NB4 (cell line): ENCODE measurements at regions not wholly inside any gene's neighbourhood (a gene's known extent, or its start where the extent isn't known, plus 50 kb on each side); places are given as distances from the start of the nearest gene placed in this dataset.

ENCODE experiments used
- POLR2A ChIP-seq: IDR thresholded peaks from 2 replicates; pipeline ENCODE4 v1.6.1; 2011; ENCODE audit warnings: mild to moderate bottlenecking; ENCODE audit not compliant: insufficient read length; ENCODE audit errors: extremely low read depth
- TF ChIP-seq, protein P1 (sequence below): IDR thresholded peaks from one replicate; pipeline ENCODE4 v1.5.1; 2012; ENCODE audit warnings: low read depth, low read length

DNA sequence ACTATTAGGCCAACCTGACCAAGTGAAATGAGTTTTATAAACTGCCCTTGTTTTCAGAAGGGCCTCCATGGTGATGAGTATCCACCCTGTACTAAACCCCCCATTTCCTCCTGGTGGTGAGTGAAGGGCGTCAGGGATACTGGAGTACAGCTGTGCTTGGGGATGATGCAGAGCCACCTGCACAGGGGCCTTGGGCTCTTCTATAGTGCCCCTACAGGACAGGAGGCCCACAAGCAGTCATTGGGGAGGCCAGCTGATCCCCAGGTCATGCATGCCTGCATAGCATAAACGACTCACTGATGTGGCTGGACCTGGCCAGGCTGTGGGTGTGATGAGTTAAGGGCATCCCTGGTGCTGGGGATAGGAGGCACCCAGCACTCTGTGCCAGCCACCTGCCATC is 114.1 kb upstream of the CELF2 start:
- TF ChIP-seq, protein P1, sequence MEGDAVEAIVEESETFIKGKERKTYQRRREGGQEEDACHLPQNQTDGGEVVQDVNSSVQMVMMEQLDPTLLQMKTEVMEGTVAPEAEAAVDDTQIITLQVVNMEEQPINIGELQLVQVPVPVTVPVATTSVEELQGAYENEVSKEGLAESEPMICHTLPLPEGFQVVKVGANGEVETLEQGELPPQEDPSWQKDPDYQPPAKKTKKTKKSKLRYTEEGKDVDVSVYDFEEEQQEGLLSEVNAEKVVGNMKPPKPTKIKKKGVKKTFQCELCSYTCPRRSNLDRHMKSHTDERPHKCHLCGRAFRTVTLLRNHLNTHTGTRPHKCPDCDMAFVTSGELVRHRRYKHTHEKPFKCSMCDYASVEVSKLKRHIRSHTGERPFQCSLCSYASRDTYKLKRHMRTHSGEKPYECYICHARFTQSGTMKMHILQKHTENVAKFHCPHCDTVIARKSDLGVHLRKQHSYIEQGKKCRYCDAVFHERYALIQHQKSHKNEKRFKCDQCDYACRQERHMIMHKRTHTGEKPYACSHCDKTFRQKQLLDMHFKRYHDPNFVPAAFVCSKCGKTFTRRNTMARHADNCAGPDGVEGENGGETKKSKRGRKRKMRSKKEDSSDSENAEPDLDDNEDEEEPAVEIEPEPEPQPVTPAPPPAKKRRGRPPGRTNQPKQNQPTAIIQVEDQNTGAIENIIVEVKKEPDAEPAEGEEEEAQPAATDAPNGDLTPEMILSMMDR: no peak
- TF ChIP-seq POLR2A: no peak
